ENCODE measurements at regions not wholly inside any gene's neighbourhood (a gene's known extent, or its start where the extent isn't known, plus 50 kb on each side); places are given as distances from the start of the nearest gene placed in this dataset.

- no peaks in the 10 kb centered on the region for H4K20me1 ChIP-seq (ENCODE audit: insufficient read depth)
- H2AFZ ChIP-seq = no peak overlapping the region
- H3K36me3 ChIP-seq (ENCODE audit: low read depth) = no peaks in the 10 kb centered on the region
- POLR2A ChIA-PET (ENCODE audit: unreplicated experiment) = interaction anchor here (0.6 kb wide), 1 partner anchor 202 kb away, joined by 6 read pairs; no protein-coding TSS in a partner anchor
- CTCF ChIA-PET = no interaction called here
- no peaks in the 10 kb centered on the region for H3F3A ChIP-seq (ENCODE audit: insufficient read depth, low read depth)
- no peak overlapping the region for H3K4me2 ChIP-seq
- no peaks in the 10 kb centered on the region for H3K9me3 ChIP-seq (ENCODE audit: insufficient read depth, low read depth)
- no peaks in the 10 kb centered on the region for H3K79me2 ChIP-seq (ENCODE audit: low read depth)
- no peaks in the 10 kb centered on the region for H3K27me3 ChIP-seq (ENCODE audit: insufficient read depth, low read depth)
- no peak overlapping the region for H3K27ac ChIP-seq
- no TSS peak for BruUV-seq (replicated peaks)
- no peaks in the 10 kb centered on the region for H3K9me2 ChIP-seq (ENCODE audit: insufficient read depth)
- H3K4me3 ChIP-seq = no peak overlapping the region
- TF ChIP-seq CTCF (conservative IDR thresholded peaks at IDR 0.05) (no peak), EZH2 (IDR thresholded peaks at IDR 0.05; ENCODE audit: low read depth) (no peak)
- DNase-seq = no peak
- intact Hi-C loops (cut with micrococcal nuclease; ENCODE audit: unreplicated experiment) = no loop called here
- H3K4me1 ChIP-seq (replicated peaks; ENCODE audit: insufficient read depth) = no peaks in the 10 kb centered on the region
Observed at GRCh38 chr17:77527409-77527808, 386.6 kb downstream of the SEC14L1 start.

DNA sequence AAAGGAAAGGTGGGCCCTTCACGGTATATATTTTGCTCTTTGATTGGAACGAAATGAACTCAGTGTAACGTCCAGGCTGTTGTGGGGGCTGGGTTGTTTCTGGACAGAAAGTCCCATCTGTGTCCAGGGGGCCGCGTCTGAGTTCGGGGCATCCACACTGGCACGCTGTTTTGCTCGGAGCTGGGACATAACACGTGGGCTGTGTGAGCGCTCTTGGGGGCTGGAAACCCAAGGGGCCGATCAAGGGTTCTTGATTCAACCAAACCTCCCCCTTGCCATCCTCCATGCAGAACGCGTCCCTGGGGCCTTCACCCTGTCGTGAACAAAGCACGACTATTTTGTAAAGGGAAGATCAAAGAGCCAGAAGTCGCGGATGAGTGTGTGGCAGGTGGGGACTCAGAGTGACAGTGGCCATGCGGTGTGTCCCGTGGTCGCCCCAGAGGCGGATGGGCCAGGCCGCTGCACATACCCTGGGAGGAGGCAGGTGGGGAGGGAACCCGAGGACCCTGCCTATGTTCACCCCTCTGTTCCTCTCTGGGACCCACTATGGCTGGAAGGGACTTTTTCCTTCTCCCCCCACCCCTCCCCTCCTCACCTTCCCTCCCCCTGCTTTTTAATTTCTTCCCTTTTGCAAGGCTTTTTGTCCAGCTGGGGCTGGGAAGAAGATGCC is 387.2 kb downstream of the SEC14L1 start:
- no peak overlapping the region for H3K4me3 ChIP-seq
- H3K4me2 ChIP-seq = no peak overlapping the region
- intact Hi-C loops (cut with micrococcal nuclease; ENCODE audit: unreplicated experiment) = no loop called here
- ChIA-PET POLR2A (ENCODE audit: unreplicated experiment) (interaction anchor here (0.6 kb wide), 1 partner anchor 203 kb away, joined by 6 read pairs; no protein-coding TSS in a partner anchor), CTCF (no interaction called here)
- no peak for DNase-seq
- H3K4me1 ChIP-seq (replicated peaks; ENCODE audit: insufficient read depth) = no peaks in the 10 kb centered on the region
- no peaks in the 10 kb centered on the region for H3K79me2 ChIP-seq (ENCODE audit: low read depth)
- TF ChIP-seq CTCF (conservative IDR thresholded peaks at IDR 0.05) (no peak), EZH2 (IDR thresholded peaks at IDR 0.05; ENCODE audit: low read depth) (no peak)
- H3K36me3 ChIP-seq (ENCODE audit: low read depth) = no peaks in the 10 kb centered on the region
- no peaks in the 10 kb centered on the region for H3K9me2 ChIP-seq (ENCODE audit: insufficient read depth)
- no TSS peak for BruUV-seq (replicated peaks)
- no peaks in the 10 kb centered on the region for H3F3A ChIP-seq (ENCODE audit: insufficient read depth, low read depth)
- no peaks in the 10 kb centered on the region for H4K20me1 ChIP-seq (ENCODE audit: insufficient read depth)
- H3K9me3 ChIP-seq (ENCODE audit: insufficient read depth, low read depth) = no peaks in the 10 kb centered on the region
- no peaks in the 10 kb centered on the region for H3K27me3 ChIP-seq (ENCODE audit: insufficient read depth, low read depth)
- H3K27ac ChIP-seq = no peak overlapping the region
- H2AFZ ChIP-seq = no peak overlapping the region

DNA sequence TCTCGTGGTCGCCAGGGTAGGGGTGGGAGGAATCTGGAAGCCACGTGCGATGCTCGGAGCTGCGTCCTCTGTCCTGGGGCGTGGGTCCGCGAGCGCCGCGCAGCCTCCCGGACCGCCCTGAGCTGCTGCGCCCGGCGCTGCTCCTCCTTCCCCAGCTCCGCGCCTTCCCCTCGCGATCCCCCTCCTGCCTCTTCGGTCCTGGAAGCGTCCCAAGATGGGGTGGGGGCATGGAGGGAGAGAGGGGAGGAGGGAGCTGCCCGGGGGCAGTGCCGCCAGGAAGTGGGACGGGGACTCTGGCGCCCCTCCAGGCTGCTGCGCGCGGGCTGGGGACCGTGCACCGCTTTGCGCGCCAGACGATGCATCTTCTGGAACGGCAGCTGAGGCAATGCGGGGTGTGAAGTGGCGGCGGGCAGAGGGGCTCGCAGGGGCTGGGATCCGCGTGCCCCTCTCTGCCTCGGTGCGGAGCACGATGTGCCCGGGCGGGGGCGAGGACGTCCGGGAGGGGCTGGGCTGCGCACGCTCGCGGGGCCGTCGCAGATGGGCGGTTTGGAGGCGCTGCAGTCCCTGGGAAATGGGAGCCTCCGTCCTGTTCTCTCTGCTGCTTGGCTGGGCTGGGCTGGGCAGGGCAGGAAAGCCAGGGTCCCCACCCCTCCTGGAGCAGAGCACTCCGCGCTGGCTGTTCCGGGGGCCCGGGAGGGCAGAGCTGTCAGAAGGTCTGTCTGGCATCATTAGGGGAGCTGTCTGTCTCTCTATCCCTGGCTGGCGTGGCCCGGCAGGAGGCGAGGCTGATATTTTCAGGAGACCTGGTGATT is 388.0 kb downstream of the SEC14L1 start:
- Histone ChIP-seq H3K79me2 (ENCODE audit: low read depth) (no peaks in the 10 kb centered on the region), H3K9me3 (ENCODE audit: insufficient read depth, low read depth) (no peaks in the 10 kb centered on the region), H3K27me3 (ENCODE audit: insufficient read depth, low read depth) (no peaks in the 10 kb centered on the region), H3F3A (ENCODE audit: insufficient read depth, low read depth) (no peaks in the 10 kb centered on the region), H2AFZ (no peak overlapping the region), H3K4me2 (no peak overlapping the region), H3K9me2 (ENCODE audit: insufficient read depth) (no peaks in the 10 kb centered on the region), H3K27ac (no peak overlapping the region), H4K20me1 (ENCODE audit: insufficient read depth) (no peaks in the 10 kb centered on the region), H3K36me3 (ENCODE audit: low read depth) (no peaks in the 10 kb centered on the region), H3K4me1 (replicated peaks; ENCODE audit: insufficient read depth) (no peaks in the 10 kb centered on the region), H3K4me3 (no peak overlapping the region)
- BruUV-seq (replicated peaks) = no TSS peak
- ChIA-PET CTCF (no interaction called here), POLR2A (ENCODE audit: unreplicated experiment) (no interaction called here)
- no peak for DNase-seq
- intact Hi-C loops (cut with micrococcal nuclease; ENCODE audit: unreplicated experiment) = no loop called here
- TF ChIP-seq EZH2 (IDR thresholded peaks at IDR 0.05; ENCODE audit: low read depth) (no peak), CTCF (conservative IDR thresholded peaks at IDR 0.05) (no peak)
